Testis (tissue), 2 donors: ENCODE measurements at regions not wholly inside any gene's neighbourhood (a gene's known extent, or its start where the extent isn't known, plus 50 kb on each side); places are given as distances from the start of the nearest gene placed in this dataset.
"Not testable (repeated sequence)": the region's sequence is repeated elsewhere in the genome, so short reads cannot be mapped to it uniquely, and the experiment has no call there.

Experiments
- DNase-seq: peaks from one replicate; pipeline ENCODE4 v3.0.0-alpha.2; 2019
- H3K27ac ChIP-seq, 2 donors: fragments of 200-600 bp; sonication (generic); one replicate each; pipeline ENCODE4 v1.5.1; 2019
- H3K27me3 ChIP-seq: fragments of 200-600 bp; sonication (generic); one replicate; pipeline ENCODE4 v1.5.1; 2019
- H3K36me3 ChIP-seq: fragments of 200-600 bp; sonication (generic); one replicate; pipeline ENCODE4 v1.5.1; 2017; ENCODE audit warnings: low read depth; ENCODE audit errors: missing control alignments
- H3K4me1 ChIP-seq: fragments of 200-600 bp; sonication (generic); one replicate; pipeline ENCODE4 v1.5.1; 2019
- H3K4me3 ChIP-seq, 2 donors: fragments of 200-600 bp; sonication (generic); one replicate each; pipeline ENCODE4 v1.5.1; 2017 to 2019
- H3K9me3 ChIP-seq: fragments of 200-600 bp; sonication (generic); one replicate; pipeline ENCODE4 v1.5.1; 2017
- CTCF ChIP-seq, 3 experiments: fragments of 450-650 bp in 2 of 3; fragments of 200-600 bp in 1 of 3; sonication (generic) in 1 of 3; IDR thresholded peaks; one replicate each; pipeline ENCODE4 v1.5.1; 2016 to 2019; ENCODE audit warnings: antibody characterized with exemption in 3 of 3, mild to moderate bottlenecking in 2 of 3, moderate library complexity in 1 of 3
- POLR2A ChIP-seq: fragments of 450-650 bp; IDR thresholded peaks from one replicate; pipeline ENCODE4 v1.6.1; 2017; ENCODE audit warnings: antibody characterized with exemption, mild to moderate bottlenecking, moderate library complexity
- WGBS, 2 donors: methylation state at CpG; one replicate each; pipeline ENCODE4 v1.1.5; 2018; 5-methylcytosine and 5-hydroxymethylcytosine counted together
- intact Hi-C: fragments of 100-400 bp; cut with DNase I; formaldehyde crosslinking; loops from one replicate; pipeline ENCODE4 v1.15.1; 2023; ENCODE audit warnings: low total_unique reads

- Histone ChIP-seq H3K27me3 (no peaks in the 10 kb centered on the region), H3K4me3 (no peak overlapping the region), H3K27ac (no peak overlapping the region), H3K9me3 (no peaks in the 10 kb centered on the region), H3K36me3 (no peaks in the 10 kb centered on the region), H3K4me1 (no peaks in the 10 kb centered on the region)
- no peak for DNase-seq
- intact Hi-C loops, result no loop called here
- 73 to 81% methylated on average over 2 of the region's 2 CpGs for WGBS, 2 donors
- TF ChIP-seq POLR2A, result no peak
- TF ChIP-seq CTCF (IDR thresholded peaks at IDR 0.05), result no peak
Measured at GRCh38 chrX:124260845-124261244, 71.6 kb upstream of the TEX13D start.

GRCh38 chrX:124263743-124264142, 68.7 kb upstream of the TEX13D start:
- 94 to 95% methylated on average over 4 of the region's 4 CpGs for WGBS, 2 donors
- Histone ChIP-seq H3K27ac (no peak overlapping the region), H3K4me1 (no peaks in the 10 kb centered on the region), H3K4me3 (no peak overlapping the region), H3K9me3 (no peaks in the 10 kb centered on the region), H3K27me3 (no peaks in the 10 kb centered on the region), H3K36me3 (no peaks in the 10 kb centered on the region)
- TF ChIP-seq POLR2A, result no peak
- TF ChIP-seq CTCF (IDR thresholded peaks at IDR 0.05), result no peak
- intact Hi-C loops, result no loop called here
- no peak for DNase-seq

GRCh38 chrX:124268099-124268498, 64.4 kb upstream of the TEX13D start:
- Histone ChIP-seq H3K9me3 (no peaks in the 10 kb centered on the region), H3K4me3 (no peak overlapping the region), H3K36me3 (no peaks in the 10 kb centered on the region), H3K27me3 (no peaks in the 10 kb centered on the region), H3K4me1 (no peaks in the 10 kb centered on the region), H3K27ac (no peak overlapping the region)
- DNase-seq, result no peak
- intact Hi-C loops, result no loop called here
- TF ChIP-seq CTCF (IDR thresholded peaks at IDR 0.05), result no peak
- no peak for TF ChIP-seq POLR2A

GRCh38 chrX:124269881-124270280, 62.6 kb upstream of the TEX13D start:
- no peaks in the 10 kb centered on the region for H3K36me3 ChIP-seq
- no peaks in the 10 kb centered on the region for H3K4me1 ChIP-seq
- no peak for DNase-seq
- WGBS, 2 donors, result 75 to 94% methylated on average over 2 of the region's 2 CpGs
- no peak overlapping the region for H3K27ac ChIP-seq
- H3K27me3 ChIP-seq, result no peaks in the 10 kb centered on the region
- no peak overlapping the region for H3K4me3 ChIP-seq
- H3K9me3 ChIP-seq, result no peaks in the 10 kb centered on the region
- intact Hi-C loops, result no loop called here
- TF ChIP-seq POLR2A, result no peak
- TF ChIP-seq CTCF (IDR thresholded peaks at IDR 0.05), result no peak

- H3K36me3 ChIP-seq, H3K27me3 ChIP-seq, H3K27ac ChIP-seq, H3K9me3 ChIP-seq, DNase-seq, intact Hi-C loops, H3K4me3 ChIP-seq, H3K4me1 ChIP-seq: not testable (repeated sequence)
Measured at GRCh38 chrX:124271599-124271998, 60.9 kb upstream of the TEX13D start.
